ENCODE measurements at regions not wholly inside any gene's neighbourhood (a gene's known extent, or its start where the extent isn't known, plus 50 kb on each side); places are given as distances from the start of the nearest gene placed in this dataset.
A peak's percentile ranks its signal among the peaks of the same experiment; 100 is the strongest.

DNA sequence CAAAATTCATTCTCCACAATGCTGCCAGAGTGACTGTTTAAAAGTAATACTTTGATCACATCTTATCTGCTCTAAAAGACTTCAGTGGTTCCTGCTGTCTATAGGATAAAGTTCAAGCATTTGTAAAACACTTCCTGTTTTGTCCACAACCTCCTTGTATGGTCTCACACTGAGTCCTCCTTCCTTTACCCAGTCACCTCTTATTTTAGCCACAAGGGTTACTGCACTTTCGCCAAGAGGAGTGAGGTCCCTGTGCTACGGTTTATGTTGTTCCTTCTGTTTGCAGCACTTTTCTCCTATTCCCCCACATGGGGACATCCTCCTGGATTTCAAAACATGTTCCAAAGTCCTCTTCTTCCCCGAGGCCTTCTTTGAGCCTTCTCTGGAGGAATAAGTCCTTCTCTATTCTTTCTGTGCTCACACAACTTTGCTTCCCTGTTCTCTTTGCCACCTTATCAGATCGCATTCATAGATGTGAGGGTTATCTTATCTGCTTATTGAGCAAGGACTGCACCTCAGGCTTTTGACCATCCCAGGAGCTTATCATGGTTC lies 112.2 kb upstream of the NABP1 start:
- Histone ChIP-seq H3K27me3 (ENCODE audit: control insufficient read depth, insufficient read depth, low read length) (no peaks in the 10 kb centered on the region), H3K36me3 (ENCODE audit: control insufficient read depth, insufficient read depth, low read length) (no peaks in the 10 kb centered on the region), H3K4me3 (ENCODE audit: low read depth, low read length) (no peak overlapping the region)
- no peak for DNase-seq (ENCODE audit: low read depth)
- no peak for FAIRE-seq
- TF ChIP-seq CTCF (IDR thresholded peaks at IDR 0.05; ENCODE audit: insufficient read depth, low read length, severe bottlenecking) = no peak

- no peaks in the 10 kb centered on the region for H3K27me3 ChIP-seq (ENCODE audit: control insufficient read depth, insufficient read depth, low read length)
- no peak overlapping the region for H3K4me3 ChIP-seq (ENCODE audit: low read depth, low read length)
- peak; percentile 81 for TF ChIP-seq CTCF (IDR thresholded peaks at IDR 0.05; ENCODE audit: insufficient read depth, low read length, severe bottlenecking)
- peak; percentile 50 for DNase-seq (ENCODE audit: low read depth)
- no peaks in the 10 kb centered on the region for H3K36me3 ChIP-seq (ENCODE audit: control insufficient read depth, insufficient read depth, low read length)
- FAIRE-seq = no peak
Measured at GRCh38 chr2:191566344-191566743, 111.6 kb upstream of the NABP1 start.

DNA sequence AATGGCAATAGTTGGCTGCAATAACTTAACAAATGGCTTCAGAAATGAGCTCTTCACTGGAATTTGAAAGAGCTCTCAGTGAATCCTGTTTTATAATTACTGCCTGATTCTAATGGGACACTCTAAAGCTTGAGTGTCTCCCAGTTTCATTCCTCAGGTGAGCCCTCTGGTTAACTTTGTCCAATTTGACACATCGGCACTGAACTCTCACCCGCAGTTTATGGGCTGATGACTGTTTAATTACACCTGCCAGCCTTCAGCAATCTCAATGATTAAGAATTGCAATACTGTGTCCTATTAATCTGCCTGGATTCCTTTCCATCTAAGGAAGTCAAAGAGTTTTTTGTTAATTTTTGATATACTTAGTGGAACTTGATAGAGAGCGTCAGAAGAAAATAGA lies 110.7 kb upstream of the NABP1 start:
- no peak for TF ChIP-seq CTCF (IDR thresholded peaks at IDR 0.05; ENCODE audit: insufficient read depth, low read length, severe bottlenecking)
- DNase-seq (ENCODE audit: low read depth) (no peak), FAIRE-seq (no peak)
- H3K4me3 ChIP-seq (ENCODE audit: low read depth, low read length) = no peak overlapping the region
- no peaks in the 10 kb centered on the region for H3K27me3 ChIP-seq (ENCODE audit: control insufficient read depth, insufficient read depth, low read length)
- no peaks in the 10 kb centered on the region for H3K36me3 ChIP-seq (ENCODE audit: control insufficient read depth, insufficient read depth, low read length)

DNA sequence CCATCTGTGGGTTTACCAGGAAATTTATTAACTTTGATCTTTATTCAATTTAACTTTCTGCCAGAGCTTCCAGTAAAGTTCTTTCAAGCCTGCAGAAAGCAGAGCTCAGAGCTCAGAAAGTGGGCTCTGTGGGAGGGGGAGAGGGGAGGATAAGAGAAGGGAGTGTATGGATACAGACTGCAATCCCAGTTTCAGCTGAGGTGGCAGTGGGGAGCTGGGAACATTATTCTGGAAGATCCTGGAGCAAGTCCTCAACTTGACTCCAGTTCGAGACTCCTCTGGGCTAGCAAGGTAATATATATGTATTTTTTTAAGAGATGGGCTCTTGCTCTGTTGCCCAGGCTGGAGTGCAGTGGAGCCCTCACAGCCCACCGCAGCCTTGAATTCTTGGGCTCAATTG lies 108.9 kb upstream of the NABP1 start:
- no peaks in the 10 kb centered on the region for H3K27me3 ChIP-seq (ENCODE audit: control insufficient read depth, insufficient read depth, low read length)
- H3K36me3 ChIP-seq (ENCODE audit: control insufficient read depth, insufficient read depth, low read length) = no peaks in the 10 kb centered on the region
- no peak for DNase-seq (ENCODE audit: low read depth)
- no peak for TF ChIP-seq CTCF (IDR thresholded peaks at IDR 0.05; ENCODE audit: insufficient read depth, low read length, severe bottlenecking)
- no peak for FAIRE-seq
- H3K4me3 ChIP-seq (ENCODE audit: low read depth, low read length) = no peak overlapping the region

- peak; percentile 66 for DNase-seq (ENCODE audit: low read depth)
- H3K4me3 ChIP-seq (ENCODE audit: low read depth, low read length) = no peak overlapping the region
Measured at GRCh38 chr2:191571163-191571769, 106.7 kb upstream of the NABP1 start.

More at GRCh38 chr2:191571163-191571769, 106.7 kb upstream of the NABP1 start:
- FAIRE-seq = no peak
- no peaks in the 10 kb centered on the region for H3K27me3 ChIP-seq (ENCODE audit: control insufficient read depth, insufficient read depth, low read length)
- no peaks in the 10 kb centered on the region for H3K36me3 ChIP-seq (ENCODE audit: control insufficient read depth, insufficient read depth, low read length)
- TF ChIP-seq CTCF (IDR thresholded peaks at IDR 0.05; ENCODE audit: insufficient read depth, low read length, severe bottlenecking) = peak; percentile 58
